A673 (cell line): ENCODE measurements at regions not wholly inside any gene's neighbourhood (a gene's known extent, or its start where the extent isn't known, plus 50 kb on each side); places are given as distances from the start of the nearest gene placed in this dataset.
A peak's percentile ranks its signal among the peaks of the same experiment; 100 is the strongest.

Source experiments
- EZH2 ChIP-seq: fragments of 200-600 bp; sonication (generic); IDR thresholded peaks from 2 replicates; pipeline ENCODE4 v1.6.1; 2017; ENCODE audit warnings: borderline replicate concordance, low read depth, mild to moderate bottlenecking, mixed read lengths, antibody characterized with exemption, low read length; ENCODE audit not compliant: poor library complexity, severe bottlenecking
- TF ChIP-seq, protein P1 (sequence below): fragments of 300-800, 200-600 bp; sonication (generic); conservative IDR thresholded peaks from 2 replicates; pipeline ENCODE4 v1.5.1; 2017; ENCODE audit warnings: low read depth, mild to moderate bottlenecking, antibody characterized with exemption, low read length, moderate library complexity, mixed read lengths

- TF ChIP-seq, protein P1, sequence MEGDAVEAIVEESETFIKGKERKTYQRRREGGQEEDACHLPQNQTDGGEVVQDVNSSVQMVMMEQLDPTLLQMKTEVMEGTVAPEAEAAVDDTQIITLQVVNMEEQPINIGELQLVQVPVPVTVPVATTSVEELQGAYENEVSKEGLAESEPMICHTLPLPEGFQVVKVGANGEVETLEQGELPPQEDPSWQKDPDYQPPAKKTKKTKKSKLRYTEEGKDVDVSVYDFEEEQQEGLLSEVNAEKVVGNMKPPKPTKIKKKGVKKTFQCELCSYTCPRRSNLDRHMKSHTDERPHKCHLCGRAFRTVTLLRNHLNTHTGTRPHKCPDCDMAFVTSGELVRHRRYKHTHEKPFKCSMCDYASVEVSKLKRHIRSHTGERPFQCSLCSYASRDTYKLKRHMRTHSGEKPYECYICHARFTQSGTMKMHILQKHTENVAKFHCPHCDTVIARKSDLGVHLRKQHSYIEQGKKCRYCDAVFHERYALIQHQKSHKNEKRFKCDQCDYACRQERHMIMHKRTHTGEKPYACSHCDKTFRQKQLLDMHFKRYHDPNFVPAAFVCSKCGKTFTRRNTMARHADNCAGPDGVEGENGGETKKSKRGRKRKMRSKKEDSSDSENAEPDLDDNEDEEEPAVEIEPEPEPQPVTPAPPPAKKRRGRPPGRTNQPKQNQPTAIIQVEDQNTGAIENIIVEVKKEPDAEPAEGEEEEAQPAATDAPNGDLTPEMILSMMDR, result peak; percentile 27; the same call in 1 of the 2 replicates
- no peak for TF ChIP-seq EZH2
Measured at GRCh38 chr2:196502386-196502785, 137.1 kb upstream of the CCDC150 start.
